ENCODE measurements at regions not wholly inside any gene's neighbourhood (a gene's known extent, or its start where the extent isn't known, plus 50 kb on each side); places are given as distances from the start of the nearest gene placed in this dataset.

GRCh38 chr6:14194483-14194882, 76.9 kb downstream of the CD83 start:
- no peaks in the 10 kb centered on the region for H3K9me2 ChIP-seq (replicated peaks; ENCODE audit: control insufficient read depth, low read length)
- no peaks in the 10 kb centered on the region for H3K4me1 ChIP-seq (ENCODE audit: control insufficient read depth, low read length)
- TF ChIP-seq CTCF (IDR thresholded peaks at IDR 0.05; ENCODE audit: low read depth, low read length, poor library complexity, severe bottlenecking) (no peak), EZH2phosphoT487 (IDR thresholded peaks at IDR 0.05; ENCODE audit: borderline replicate concordance, low read length) (no peak)
- no peak overlapping the region for H3K4me3 ChIP-seq (ENCODE audit: low read length)
- H3K27ac ChIP-seq (ENCODE audit: low read depth, low read length): no peak overlapping the region
- no peaks in the 10 kb centered on the region for H3K79me2 ChIP-seq (ENCODE audit: control insufficient read depth, low read length)
- no peak overlapping the region for H3K4me2 ChIP-seq (ENCODE audit: low read length)
- no peaks in the 10 kb centered on the region for H3F3A ChIP-seq (ENCODE audit: control insufficient read depth, insufficient read depth)
- H4K20me1 ChIP-seq (ENCODE audit: control insufficient read depth, insufficient read depth, low read depth, low read length): no peaks in the 10 kb centered on the region
- no peaks in the 10 kb centered on the region for H3K9me3 ChIP-seq (ENCODE audit: control insufficient read depth, insufficient read depth, low read length)
- H3K27me3 ChIP-seq (ENCODE audit: control insufficient read depth, low read length): no peaks in the 10 kb centered on the region
- no peaks in the 10 kb centered on the region for H3K36me3 ChIP-seq (ENCODE audit: control insufficient read depth, low read length)

- Histone ChIP-seq H3K9me3 (ENCODE audit: control insufficient read depth, insufficient read depth, low read length) (no peaks in the 10 kb centered on the region), H3K4me2 (ENCODE audit: low read length) (no peak overlapping the region), H3K9me2 (replicated peaks; ENCODE audit: control insufficient read depth, low read length) (no peaks in the 10 kb centered on the region), H3K27me3 (ENCODE audit: control insufficient read depth, low read length) (no peaks in the 10 kb centered on the region), H4K20me1 (ENCODE audit: control insufficient read depth, insufficient read depth, low read depth, low read length) (no peaks in the 10 kb centered on the region), H3K27ac (ENCODE audit: low read depth, low read length) (no peak overlapping the region), H3K4me3 (ENCODE audit: low read length) (no peak overlapping the region), H3F3A (ENCODE audit: control insufficient read depth, insufficient read depth) (no peaks in the 10 kb centered on the region), H3K36me3 (ENCODE audit: control insufficient read depth, low read length) (no peaks in the 10 kb centered on the region), H3K79me2 (ENCODE audit: control insufficient read depth, low read length) (no peaks in the 10 kb centered on the region), H3K4me1 (ENCODE audit: control insufficient read depth, low read length) (no peaks in the 10 kb centered on the region)
- no peak for TF ChIP-seq EZH2phosphoT487 (IDR thresholded peaks at IDR 0.05; ENCODE audit: borderline replicate concordance, low read length)
- TF ChIP-seq CTCF (IDR thresholded peaks at IDR 0.05; ENCODE audit: low read depth, low read length, poor library complexity, severe bottlenecking): no peak
Observed at GRCh38 chr6:14194976-14195375, 77.4 kb downstream of the CD83 start.

- Histone ChIP-seq H4K20me1 (ENCODE audit: control insufficient read depth, insufficient read depth, low read depth, low read length) (no peaks in the 10 kb centered on the region), H3K4me2 (ENCODE audit: low read length) (no peak overlapping the region), H3K79me2 (ENCODE audit: control insufficient read depth, low read length) (no peaks in the 10 kb centered on the region), H3K4me3 (ENCODE audit: low read length) (no peak overlapping the region), H3K27ac (ENCODE audit: low read depth, low read length) (no peak overlapping the region), H3K9me2 (replicated peaks; ENCODE audit: control insufficient read depth, low read length) (no peaks in the 10 kb centered on the region), H3K9me3 (ENCODE audit: control insufficient read depth, insufficient read depth, low read length) (no peaks in the 10 kb centered on the region), H3K36me3 (ENCODE audit: control insufficient read depth, low read length) (no peaks in the 10 kb centered on the region), H3K27me3 (ENCODE audit: control insufficient read depth, low read length) (no peaks in the 10 kb centered on the region), H3K4me1 (ENCODE audit: control insufficient read depth, low read length) (no peaks in the 10 kb centered on the region), H3F3A (ENCODE audit: control insufficient read depth, insufficient read depth) (no peaks in the 10 kb centered on the region)
- TF ChIP-seq CTCF (IDR thresholded peaks at IDR 0.05; ENCODE audit: low read depth, low read length, poor library complexity, severe bottlenecking) (no peak), EZH2phosphoT487 (IDR thresholded peaks at IDR 0.05; ENCODE audit: borderline replicate concordance, low read length) (no peak)
Observed at GRCh38 chr6:14196026-14196425, 78.5 kb downstream of the CD83 start.

- Histone ChIP-seq H3K36me3 (ENCODE audit: control insufficient read depth, low read length) (no peaks in the 10 kb centered on the region), H3K4me2 (ENCODE audit: low read length) (no peak overlapping the region), H3K4me1 (ENCODE audit: control insufficient read depth, low read length) (no peaks in the 10 kb centered on the region), H3K9me3 (ENCODE audit: control insufficient read depth, insufficient read depth, low read length) (no peaks in the 10 kb centered on the region), H3K4me3 (ENCODE audit: low read length) (no peak overlapping the region), H4K20me1 (ENCODE audit: control insufficient read depth, insufficient read depth, low read depth, low read length) (no peaks in the 10 kb centered on the region), H3K9me2 (replicated peaks; ENCODE audit: control insufficient read depth, low read length) (no peaks in the 10 kb centered on the region), H3K27me3 (ENCODE audit: control insufficient read depth, low read length) (no peaks in the 10 kb centered on the region), H3K79me2 (ENCODE audit: control insufficient read depth, low read length) (no peaks in the 10 kb centered on the region), H3F3A (ENCODE audit: control insufficient read depth, insufficient read depth) (no peaks in the 10 kb centered on the region), H3K27ac (ENCODE audit: low read depth, low read length) (no peak overlapping the region)
- TF ChIP-seq EZH2phosphoT487 (IDR thresholded peaks at IDR 0.05; ENCODE audit: borderline replicate concordance, low read length): no peak
- no peak for TF ChIP-seq CTCF (IDR thresholded peaks at IDR 0.05; ENCODE audit: low read depth, low read length, poor library complexity, severe bottlenecking)
Observed at GRCh38 chr6:14197118-14197517, 79.5 kb downstream of the CD83 start.
